ENCODE measurements at regions not wholly inside any gene's neighbourhood (a gene's known extent, or its start where the extent isn't known, plus 50 kb on each side); places are given as distances from the start of the nearest gene placed in this dataset.
"Not testable (repeated sequence)": the region's sequence is repeated elsewhere in the genome, so short reads cannot be mapped to it uniquely, and the experiment has no call there.

DNA sequence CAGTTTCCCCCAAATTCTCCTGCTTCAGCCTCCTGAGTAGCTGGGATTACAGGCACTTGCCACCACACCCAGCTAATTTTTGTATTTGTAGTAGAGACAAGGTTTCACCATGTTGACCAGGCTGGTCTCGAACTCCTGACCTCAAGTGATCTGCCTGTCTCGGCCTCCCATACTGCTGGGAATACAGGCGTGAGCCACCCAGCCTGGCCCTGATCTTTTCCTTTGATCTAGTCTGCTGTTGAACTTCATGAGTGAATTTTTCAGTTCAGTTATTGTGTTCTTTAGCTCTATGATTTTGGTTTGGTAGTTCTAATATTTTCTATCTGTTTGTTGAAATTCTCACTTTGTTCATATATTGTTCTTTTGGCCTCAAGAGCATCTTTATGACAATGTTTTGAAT is 83.4 kb upstream of the RAP2C start:
- DNase-seq: not testable (repeated sequence)

DNA sequence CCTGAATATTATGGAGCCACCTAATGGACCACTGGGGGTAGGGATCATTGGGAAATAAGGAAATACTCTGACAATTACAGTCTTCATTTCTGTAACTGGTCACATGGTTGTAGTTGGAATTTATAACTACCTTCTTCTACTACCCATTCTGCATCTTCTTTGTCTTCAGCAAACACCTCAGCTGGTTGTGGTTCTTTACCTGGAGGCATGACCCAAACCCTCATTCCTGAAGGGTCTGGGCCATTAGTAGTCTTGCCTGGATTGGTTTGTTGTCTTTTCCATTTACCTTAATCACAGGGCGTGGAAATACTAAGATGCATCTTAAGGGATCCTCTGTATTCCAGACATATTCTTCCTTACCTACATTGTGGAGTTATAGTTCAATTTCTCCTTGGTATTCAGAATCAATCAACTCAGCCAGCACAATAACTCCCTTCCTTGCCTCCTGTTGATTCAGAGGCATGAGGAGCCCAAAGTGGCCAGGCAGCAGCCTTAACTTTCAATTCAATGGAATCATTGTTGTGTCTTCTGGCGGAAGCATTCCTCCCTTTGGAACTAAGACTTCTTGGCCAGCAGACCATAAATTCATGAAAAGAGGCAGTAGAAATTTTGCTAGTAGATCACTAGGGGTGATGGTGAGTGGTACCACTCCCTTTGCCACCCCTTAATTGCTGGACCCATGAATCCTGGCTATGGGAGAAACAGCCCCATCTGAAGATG is 75.7 kb upstream of the RAP2C start:
- no peak for DNase-seq

DNA sequence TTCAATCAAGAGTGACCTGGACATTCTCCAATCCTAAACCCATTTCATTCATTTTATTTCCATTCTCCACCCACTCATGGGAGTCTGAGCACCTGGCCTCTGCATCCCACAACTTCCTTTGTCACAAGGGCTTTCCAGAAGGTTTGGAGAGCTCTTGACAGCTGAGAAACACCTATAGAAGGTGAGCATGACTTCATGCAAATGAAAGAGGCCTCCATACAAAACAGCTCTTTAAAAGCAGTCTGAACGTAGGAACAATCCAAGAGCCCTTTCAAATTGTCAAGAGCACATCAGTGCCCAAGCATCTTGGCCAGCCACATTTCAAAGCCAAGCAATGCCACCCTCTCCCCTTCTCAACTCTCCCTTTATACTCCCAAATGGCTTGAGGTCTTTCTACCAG is 74.9 kb upstream of the RAP2C start:
- no peak for DNase-seq

DNA sequence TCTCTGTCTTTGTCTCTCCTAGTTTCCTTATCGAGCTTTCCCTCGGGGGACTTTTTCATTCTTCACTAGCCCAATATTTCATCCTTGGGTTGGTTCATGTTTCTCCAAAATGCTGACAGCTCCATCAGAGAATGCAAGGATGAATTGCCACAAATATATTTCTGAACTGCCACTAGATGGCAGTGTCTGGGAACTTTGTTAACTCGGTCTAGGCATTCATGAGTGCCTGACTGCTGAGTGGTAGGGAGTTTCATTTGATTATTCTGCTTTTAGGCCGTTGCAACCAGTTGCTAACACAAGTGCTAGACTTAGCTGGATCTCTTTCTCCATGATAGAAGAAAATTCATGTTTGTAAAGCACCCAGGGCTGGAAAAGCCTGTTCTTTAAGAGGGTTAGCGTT is 73.5 kb upstream of the RAP2C start:
- DNase-seq: peak; percentile 2

DNA sequence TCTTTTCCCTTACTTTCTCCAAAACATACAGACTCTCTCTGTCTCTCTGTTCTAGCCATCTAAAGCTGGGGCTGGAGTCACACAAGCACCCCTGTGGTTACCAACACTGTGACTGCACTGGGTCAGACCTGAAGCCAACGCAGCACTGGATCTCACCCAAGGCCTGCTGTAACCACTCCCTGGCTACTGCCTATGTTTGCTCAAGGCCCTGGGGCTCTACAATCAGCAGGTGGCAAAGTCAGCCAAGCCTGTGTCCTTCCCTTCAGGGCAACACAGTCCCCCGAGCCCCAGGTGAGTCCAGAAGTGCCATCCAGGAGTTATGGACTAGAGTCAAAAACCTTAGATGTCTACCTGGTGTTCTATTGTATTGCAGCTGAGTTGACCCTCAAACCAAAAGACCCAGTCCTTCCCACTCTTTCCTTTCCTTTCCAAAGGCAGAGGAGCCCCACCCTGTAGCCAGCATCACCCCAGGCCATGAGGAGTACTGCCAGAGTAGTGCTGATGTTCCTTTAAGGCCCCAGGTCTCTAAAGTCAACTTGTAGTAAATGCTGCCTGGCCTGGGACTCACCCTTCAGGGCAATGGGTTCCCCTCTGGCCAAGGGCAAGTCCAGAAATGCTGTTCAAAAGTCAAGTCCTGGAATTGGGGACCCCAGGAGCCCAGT is 58.8 kb upstream of the RAP2C start:
- no peak for DNase-seq

DNA sequence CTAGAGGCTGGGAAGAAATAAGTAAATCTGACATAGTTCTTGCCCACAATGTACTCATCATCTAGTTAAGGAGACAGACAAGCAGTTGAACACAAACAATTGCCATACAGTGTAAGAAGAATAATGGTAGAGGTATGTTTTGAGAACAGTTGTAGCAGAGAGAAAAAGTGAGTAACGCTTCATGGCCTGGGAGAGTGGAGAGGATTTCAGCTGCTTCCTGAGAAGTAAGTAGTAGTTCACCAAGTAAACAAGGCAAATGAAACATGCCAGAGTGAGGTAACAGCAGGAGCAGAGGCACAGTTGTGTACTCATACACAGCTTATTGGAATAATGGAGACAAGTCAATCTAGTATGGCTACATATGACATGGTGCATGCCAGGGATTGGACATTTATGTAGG is 53.6 kb upstream of the RAP2C start:
- DNase-seq: no peak

DNA sequence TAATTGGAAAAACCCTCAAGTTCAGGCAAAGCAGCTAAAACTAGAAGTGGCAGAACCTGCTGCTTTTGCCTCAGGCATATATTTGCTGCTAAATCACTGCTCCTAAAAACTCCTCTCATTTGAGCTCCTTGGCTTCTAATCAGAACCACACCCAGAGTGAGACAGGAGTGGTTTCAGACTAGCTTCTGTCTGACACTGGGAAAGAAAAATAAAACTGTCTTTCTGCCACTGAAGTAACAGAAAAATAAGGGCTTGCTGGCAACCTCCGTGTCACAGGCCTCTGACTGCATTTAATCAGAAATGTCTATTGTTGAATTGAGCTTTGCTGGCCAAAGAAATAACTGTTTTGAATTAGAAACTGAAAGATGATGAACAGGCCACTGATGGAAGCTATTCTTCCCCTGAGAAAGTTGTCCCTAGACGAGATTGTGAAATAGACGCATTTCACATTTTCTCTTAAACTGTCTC is 52.1 kb upstream of the RAP2C start:
- DNase-seq: no peak

DNA sequence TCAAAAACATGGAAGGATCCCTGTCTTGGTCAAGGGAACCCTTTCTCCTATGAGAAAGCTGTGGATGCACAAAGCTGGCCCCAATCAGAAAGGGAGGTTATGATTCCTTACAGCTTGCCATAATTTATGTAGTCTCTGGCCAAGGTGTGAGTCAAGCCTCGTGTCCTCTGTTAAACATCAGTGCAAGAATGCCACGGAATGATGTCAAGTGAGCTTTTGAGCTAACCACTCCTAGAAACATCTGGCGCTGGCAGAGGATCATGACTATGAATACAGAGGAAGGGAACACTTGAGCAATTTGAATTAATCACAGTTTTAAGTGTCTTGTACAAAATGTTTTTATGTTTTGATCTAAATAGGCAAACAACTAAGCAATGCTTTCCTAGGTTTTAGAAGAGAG is 51.5 kb upstream of the RAP2C start:
- no peak for DNase-seq

DNA sequence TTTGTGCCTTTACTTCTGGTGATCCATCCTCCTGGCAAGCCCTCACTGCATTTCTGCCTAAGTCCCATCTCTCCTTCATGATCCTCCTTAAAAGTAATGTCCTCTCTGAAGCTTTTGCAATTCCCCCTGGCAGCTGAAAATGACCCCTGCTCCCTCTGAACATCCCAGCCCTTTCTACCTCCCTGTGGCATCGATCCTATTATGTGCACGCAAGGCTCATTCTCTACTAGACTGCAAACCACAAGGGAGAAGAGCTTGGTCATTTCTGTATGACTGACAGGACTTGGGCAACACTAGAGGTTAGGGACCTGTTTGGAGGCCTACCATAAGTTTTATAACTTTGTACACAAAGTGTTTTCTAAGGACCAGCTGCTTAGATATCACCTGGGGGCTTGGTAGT is 50.8 kb upstream of the RAP2C start:
- no peak for DNase-seq

Measured in activated T-cell treated with anti-CD3 and anti-CD28 coated beads for 4 hours (primary cell).